DMS53 (cell line): ENCODE measurements at regions not wholly inside any gene's neighbourhood (a gene's known extent, or its start where the extent isn't known, plus 50 kb on each side); places are given as distances from the start of the nearest gene placed in this dataset.

Experiments used
- DNase-seq: peaks from one replicate; lab custom pipeline; 2025; lab: John Stamatoyannopoulos, UW

GRCh38 chrX:28039258-28039657, 58.0 kb upstream of the DCAF8L1 start:
- DNase-seq = no peak
